ENCODE measurements at regions not wholly inside any gene's neighbourhood (a gene's known extent, or its start where the extent isn't known, plus 50 kb on each side); places are given as distances from the start of the nearest gene placed in this dataset.

DNA sequence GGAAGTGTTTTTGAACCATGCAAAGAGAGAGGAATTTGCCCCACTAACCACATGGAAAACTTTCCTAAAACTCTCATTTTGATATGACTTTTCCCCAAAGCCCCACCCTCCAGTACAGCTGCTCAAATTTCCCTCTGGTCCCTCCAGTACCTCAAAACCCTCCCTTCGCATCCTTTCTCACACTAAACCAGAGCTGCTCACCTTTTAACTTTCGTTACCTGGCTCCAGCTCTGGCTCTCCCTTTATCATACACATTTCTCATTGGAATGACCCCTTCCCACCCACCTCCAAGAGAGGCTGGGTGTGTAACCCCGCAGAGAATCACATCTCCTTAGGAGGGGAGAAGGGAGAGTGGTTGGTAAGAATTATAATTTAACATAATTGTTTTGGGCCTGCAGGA is 86.8 kb upstream of the NDUFV2 start:
- TF ChIP-seq POLR2AphosphoS5 (IDR thresholded peaks at IDR 0.05; ENCODE audit: low read depth, low read length) (no peak), TCF7L2 (IDR thresholded peaks at IDR 0.05; ENCODE audit: low read depth, low read length) (no peak)
- TF ChIP-seq, protein P1, sequence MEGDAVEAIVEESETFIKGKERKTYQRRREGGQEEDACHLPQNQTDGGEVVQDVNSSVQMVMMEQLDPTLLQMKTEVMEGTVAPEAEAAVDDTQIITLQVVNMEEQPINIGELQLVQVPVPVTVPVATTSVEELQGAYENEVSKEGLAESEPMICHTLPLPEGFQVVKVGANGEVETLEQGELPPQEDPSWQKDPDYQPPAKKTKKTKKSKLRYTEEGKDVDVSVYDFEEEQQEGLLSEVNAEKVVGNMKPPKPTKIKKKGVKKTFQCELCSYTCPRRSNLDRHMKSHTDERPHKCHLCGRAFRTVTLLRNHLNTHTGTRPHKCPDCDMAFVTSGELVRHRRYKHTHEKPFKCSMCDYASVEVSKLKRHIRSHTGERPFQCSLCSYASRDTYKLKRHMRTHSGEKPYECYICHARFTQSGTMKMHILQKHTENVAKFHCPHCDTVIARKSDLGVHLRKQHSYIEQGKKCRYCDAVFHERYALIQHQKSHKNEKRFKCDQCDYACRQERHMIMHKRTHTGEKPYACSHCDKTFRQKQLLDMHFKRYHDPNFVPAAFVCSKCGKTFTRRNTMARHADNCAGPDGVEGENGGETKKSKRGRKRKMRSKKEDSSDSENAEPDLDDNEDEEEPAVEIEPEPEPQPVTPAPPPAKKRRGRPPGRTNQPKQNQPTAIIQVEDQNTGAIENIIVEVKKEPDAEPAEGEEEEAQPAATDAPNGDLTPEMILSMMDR (IDR thresholded peaks at IDR 0.05) = no peak

Data from Panc1 (cell line).